MM.1S (cell line): ENCODE measurements at regions not wholly inside any gene's neighbourhood (a gene's known extent, or its start where the extent isn't known, plus 50 kb on each side); places are given as distances from the start of the nearest gene placed in this dataset.

Experiments used
- EZH2 ChIP-seq: fragments of 300-600 bp; sonication (generic); optimal IDR thresholded peaks from 2 replicates; pipeline ENCODE3; 2017; ENCODE audit warnings: low read depth, mild to moderate bottlenecking, antibody characterized with exemption, low read length, mixed read lengths
- EZH2phosphoT487 ChIP-seq: fragments of 300-600 bp; sonication (generic); IDR thresholded peaks from 2 replicates; pipeline ENCODE4 v1.6.1; 2018; ENCODE audit warnings: antibody characterized with exemption, low read length
- TF ChIP-seq, protein P1 (sequence below): fragments of 300-600 bp; sonication (generic); IDR thresholded peaks from 2 replicates; pipeline ENCODE4 v1.5.1; 2016; ENCODE audit warnings: antibody characterized with exemption, low read length, mixed read lengths

DNA sequence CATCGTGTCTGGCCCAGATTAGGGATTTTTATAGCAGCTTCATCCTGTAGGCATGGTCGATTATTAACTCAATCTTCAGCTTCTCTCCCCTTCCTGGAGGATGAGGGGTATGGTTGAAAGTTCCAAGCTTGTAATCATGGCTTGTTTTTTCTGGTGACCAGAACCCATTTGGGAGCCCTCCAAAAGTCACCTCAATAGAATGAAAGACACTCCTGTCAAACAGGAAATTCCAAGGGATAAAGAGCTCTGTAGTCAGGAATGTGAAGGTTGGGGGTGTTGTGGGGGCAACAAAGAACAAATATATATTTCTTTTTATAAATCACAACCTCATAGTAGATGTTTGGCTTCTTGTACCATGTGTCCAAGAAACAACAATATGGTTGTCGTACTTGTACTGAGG lies 212.7 kb upstream of the ESRRG start:
- TF ChIP-seq, protein P1, sequence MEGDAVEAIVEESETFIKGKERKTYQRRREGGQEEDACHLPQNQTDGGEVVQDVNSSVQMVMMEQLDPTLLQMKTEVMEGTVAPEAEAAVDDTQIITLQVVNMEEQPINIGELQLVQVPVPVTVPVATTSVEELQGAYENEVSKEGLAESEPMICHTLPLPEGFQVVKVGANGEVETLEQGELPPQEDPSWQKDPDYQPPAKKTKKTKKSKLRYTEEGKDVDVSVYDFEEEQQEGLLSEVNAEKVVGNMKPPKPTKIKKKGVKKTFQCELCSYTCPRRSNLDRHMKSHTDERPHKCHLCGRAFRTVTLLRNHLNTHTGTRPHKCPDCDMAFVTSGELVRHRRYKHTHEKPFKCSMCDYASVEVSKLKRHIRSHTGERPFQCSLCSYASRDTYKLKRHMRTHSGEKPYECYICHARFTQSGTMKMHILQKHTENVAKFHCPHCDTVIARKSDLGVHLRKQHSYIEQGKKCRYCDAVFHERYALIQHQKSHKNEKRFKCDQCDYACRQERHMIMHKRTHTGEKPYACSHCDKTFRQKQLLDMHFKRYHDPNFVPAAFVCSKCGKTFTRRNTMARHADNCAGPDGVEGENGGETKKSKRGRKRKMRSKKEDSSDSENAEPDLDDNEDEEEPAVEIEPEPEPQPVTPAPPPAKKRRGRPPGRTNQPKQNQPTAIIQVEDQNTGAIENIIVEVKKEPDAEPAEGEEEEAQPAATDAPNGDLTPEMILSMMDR = no peak
- TF ChIP-seq EZH2phosphoT487 = no peak
- TF ChIP-seq EZH2 = no peak
